ENCODE measurements at regions not wholly inside any gene's neighbourhood (a gene's known extent, or its start where the extent isn't known, plus 50 kb on each side); places are given as distances from the start of the nearest gene placed in this dataset.

DNA sequence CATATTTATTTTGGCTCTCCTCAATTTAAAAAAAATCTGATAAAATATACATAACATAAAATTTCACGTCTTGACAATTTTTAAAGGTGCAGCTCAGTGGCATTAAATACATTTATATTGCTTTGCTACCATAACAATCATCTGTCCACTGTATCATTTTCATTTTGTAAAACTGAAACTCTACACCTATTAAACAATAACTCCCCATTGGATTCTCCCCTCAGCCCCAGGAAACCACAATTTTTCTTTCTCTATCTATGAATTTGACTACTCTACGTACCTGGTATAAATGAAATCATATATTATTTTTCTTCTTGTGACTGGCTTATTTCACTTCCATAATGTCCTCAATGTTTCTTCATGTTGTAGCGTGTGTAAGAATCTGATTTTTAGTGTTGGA lies 563.5 kb downstream of the PRR16 start:
- Mint-ChIP-seq H3K27ac (no peak overlapping the region), H3K4me1 (ENCODE audit: low read depth) (no peaks in the 10 kb centered on the region), H3K27me3 (no peaks in the 10 kb centered on the region), H3K4me3 (ENCODE audit: low read depth) (no peak overlapping the region), H3K36me3 (ENCODE audit: insufficient read depth) (no peaks in the 10 kb centered on the region), H3K9me3 (ENCODE audit: low read depth) (no peaks in the 10 kb centered on the region)
- TF ChIP-seq, protein P1, sequence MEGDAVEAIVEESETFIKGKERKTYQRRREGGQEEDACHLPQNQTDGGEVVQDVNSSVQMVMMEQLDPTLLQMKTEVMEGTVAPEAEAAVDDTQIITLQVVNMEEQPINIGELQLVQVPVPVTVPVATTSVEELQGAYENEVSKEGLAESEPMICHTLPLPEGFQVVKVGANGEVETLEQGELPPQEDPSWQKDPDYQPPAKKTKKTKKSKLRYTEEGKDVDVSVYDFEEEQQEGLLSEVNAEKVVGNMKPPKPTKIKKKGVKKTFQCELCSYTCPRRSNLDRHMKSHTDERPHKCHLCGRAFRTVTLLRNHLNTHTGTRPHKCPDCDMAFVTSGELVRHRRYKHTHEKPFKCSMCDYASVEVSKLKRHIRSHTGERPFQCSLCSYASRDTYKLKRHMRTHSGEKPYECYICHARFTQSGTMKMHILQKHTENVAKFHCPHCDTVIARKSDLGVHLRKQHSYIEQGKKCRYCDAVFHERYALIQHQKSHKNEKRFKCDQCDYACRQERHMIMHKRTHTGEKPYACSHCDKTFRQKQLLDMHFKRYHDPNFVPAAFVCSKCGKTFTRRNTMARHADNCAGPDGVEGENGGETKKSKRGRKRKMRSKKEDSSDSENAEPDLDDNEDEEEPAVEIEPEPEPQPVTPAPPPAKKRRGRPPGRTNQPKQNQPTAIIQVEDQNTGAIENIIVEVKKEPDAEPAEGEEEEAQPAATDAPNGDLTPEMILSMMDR (IDR thresholded peaks at IDR 0.05; ENCODE audit: unreplicated experiment), result no peak
- DNase-seq (ENCODE audit: low spot score, unreplicated experiment), result no peak

DNA sequence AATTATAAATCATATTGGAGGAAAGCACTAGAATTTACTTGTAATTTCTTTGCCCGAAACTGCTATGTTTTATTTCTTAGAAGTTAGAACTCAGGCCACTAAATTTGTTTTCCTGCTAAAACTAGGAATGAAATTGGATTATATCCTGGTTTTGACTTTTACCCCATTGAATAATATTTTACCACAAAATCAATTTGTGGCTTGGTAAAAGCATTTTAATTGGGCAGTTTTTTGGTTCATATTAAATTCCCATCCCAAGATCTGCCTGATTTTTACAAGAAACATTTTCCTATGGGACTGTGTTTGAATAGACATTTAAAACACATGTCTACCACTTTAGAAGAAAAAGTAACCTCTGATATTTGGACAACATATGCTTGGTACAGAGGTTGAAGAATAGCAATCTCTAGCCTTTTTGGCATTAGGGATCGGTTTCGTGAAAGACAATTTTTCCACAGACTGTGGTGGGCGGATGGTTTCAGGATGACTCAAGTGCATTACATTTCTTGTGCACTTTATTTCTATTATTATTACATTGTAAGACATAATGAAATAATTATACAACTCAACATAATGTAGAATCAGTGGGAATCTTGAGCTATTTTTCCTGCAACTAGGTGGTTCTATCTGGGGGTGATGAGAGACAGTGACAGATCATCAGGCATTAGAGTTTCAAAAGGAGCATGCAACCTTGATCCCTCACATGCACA lies 565.6 kb downstream of the PRR16 start:
- no peaks in the 10 kb centered on the region for H3K4me1 Mint-ChIP-seq (ENCODE audit: low read depth)
- TF ChIP-seq, protein P1 (IDR thresholded peaks at IDR 0.05; ENCODE audit: unreplicated experiment), result no peak
- no peak overlapping the region for H3K4me3 Mint-ChIP-seq (ENCODE audit: low read depth)
- DNase-seq (ENCODE audit: low spot score, unreplicated experiment), result no peak
- no peaks in the 10 kb centered on the region for H3K36me3 Mint-ChIP-seq (ENCODE audit: insufficient read depth)
- no peak overlapping the region for H3K27ac Mint-ChIP-seq
- no peaks in the 10 kb centered on the region for H3K27me3 Mint-ChIP-seq
- no peaks in the 10 kb centered on the region for H3K9me3 Mint-ChIP-seq (ENCODE audit: low read depth)

DNA sequence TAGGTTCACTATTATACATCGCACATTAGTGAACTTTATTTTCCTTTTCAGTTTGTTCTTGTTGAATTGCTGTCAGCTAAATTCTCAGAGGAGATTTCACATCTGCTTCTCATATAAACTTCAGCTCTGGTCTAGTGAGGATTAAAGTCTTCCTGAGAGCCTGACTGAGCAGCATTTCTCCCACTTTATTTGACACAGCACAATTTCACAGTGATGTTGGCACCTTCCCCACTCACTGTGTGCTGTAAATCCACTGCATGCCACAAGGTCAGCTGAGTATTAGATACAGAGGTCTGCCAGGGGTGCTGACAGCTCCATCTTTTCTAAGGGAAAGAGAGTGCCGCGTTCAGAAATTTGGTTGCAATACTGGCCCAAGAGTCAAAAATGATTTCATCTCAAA lies 567.4 kb downstream of the PRR16 start:
- no peaks in the 10 kb centered on the region for H3K9me3 Mint-ChIP-seq (ENCODE audit: low read depth)
- H3K27ac Mint-ChIP-seq, result no peak overlapping the region
- TF ChIP-seq, protein P1 (IDR thresholded peaks at IDR 0.05; ENCODE audit: unreplicated experiment), result no peak
- H3K4me3 Mint-ChIP-seq (ENCODE audit: low read depth), result no peak overlapping the region
- H3K27me3 Mint-ChIP-seq, result no peaks in the 10 kb centered on the region
- DNase-seq (ENCODE audit: low spot score, unreplicated experiment), result no peak
- no peaks in the 10 kb centered on the region for H3K4me1 Mint-ChIP-seq (ENCODE audit: low read depth)
- no peaks in the 10 kb centered on the region for H3K36me3 Mint-ChIP-seq (ENCODE audit: insufficient read depth)

DNA sequence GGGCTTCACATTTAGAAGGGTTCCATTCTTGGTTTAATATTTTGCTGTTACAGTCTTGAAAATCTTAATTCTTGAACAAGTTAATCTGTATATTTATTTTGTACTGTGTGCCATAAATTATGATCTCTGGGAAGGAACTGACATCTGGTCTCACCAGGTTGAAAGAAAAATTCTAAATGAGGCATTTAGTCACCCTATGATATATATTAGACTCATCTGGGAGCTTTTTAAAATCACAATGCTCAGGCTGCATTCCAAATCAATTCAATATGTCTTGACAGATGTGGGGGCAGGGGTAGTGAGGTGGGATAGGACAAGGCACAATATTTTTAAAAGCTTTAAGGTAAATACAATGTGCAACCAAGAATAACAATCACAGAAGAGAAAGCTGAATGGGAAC lies 569.2 kb downstream of the PRR16 start:
- Mint-ChIP-seq H3K27me3 (no peaks in the 10 kb centered on the region), H3K27ac (no peak overlapping the region), H3K4me1 (ENCODE audit: low read depth) (no peaks in the 10 kb centered on the region), H3K4me3 (ENCODE audit: low read depth) (no peak overlapping the region), H3K36me3 (ENCODE audit: insufficient read depth) (no peaks in the 10 kb centered on the region), H3K9me3 (ENCODE audit: low read depth) (no peaks in the 10 kb centered on the region)
- TF ChIP-seq, protein P1 (IDR thresholded peaks at IDR 0.05; ENCODE audit: unreplicated experiment), result no peak
- no peak for DNase-seq (ENCODE audit: low spot score, unreplicated experiment)

DNA sequence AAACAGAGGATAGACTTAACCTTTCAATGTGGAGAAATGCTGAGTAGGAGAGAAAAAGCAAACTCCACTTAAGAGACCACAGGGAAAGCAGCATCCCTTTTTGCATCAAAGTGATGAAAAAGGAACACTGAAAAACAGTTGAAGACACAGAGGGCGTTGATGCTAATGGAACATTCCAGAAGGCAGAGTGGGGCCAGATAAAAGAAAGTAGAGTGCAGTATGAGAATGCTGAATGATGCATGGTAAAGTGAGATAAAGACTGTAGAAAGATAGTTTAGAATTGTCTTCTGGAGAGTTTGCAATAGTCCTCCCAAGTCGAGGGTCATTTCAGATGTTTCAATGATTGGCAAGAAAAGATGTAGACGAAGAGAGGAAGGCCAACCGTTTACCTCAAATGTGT lies 574.3 kb downstream of the PRR16 start:
- Mint-ChIP-seq H3K4me3 (ENCODE audit: low read depth) (no peak overlapping the region), H3K36me3 (ENCODE audit: insufficient read depth) (no peaks in the 10 kb centered on the region), H3K9me3 (ENCODE audit: low read depth) (peaks cover 5% of the 10 kb centered on the region), H3K4me1 (ENCODE audit: low read depth) (no peaks in the 10 kb centered on the region), H3K27me3 (no peaks in the 10 kb centered on the region), H3K27ac (no peak overlapping the region)
- TF ChIP-seq, protein P1 (IDR thresholded peaks at IDR 0.05; ENCODE audit: unreplicated experiment), result no peak
- DNase-seq (ENCODE audit: low spot score, unreplicated experiment), result no peak

All from progenitor cell of endocrine pancreas (in vitro differentiated cells).